ENCODE measurements at regions not wholly inside any gene's neighbourhood (a gene's known extent, or its start where the extent isn't known, plus 50 kb on each side); places are given as distances from the start of the nearest gene placed in this dataset.

GRCh38 chr21:32962268-32962667 is 63.5 kb upstream of the OLIG2 start:
- no peak overlapping the region for H3K56ac ChIP-seq (replicated peaks; ENCODE audit: insufficient read length, low read depth, low read length)
- DNase-seq (ENCODE audit: low read depth in 1 of 2, low spot score in 2 of 2): no peak
- H3K18ac ChIP-seq (ENCODE audit: extremely low read depth, low read length): no peak overlapping the region
- H3K23me2 ChIP-seq (ENCODE audit: low read depth, low read length): no peaks in the 10 kb centered on the region
- no peak overlapping the region for H2BK20ac ChIP-seq (ENCODE audit: low read length)
- H3K4me3 ChIP-seq (ENCODE audit: extremely low read depth in 1 of 4, insufficient read depth in 2 of 4, low read depth in 3 of 4, low read length in 4 of 4): no peak overlapping the region
- no peak overlapping the region for H2AFZ ChIP-seq (ENCODE audit: low read length)
- H4K20me1 ChIP-seq (replicated peaks in 1 of 2; ENCODE audit: control insufficient read depth in 1 of 2, insufficient read depth in 2 of 2, low read length in 2 of 2): no peaks in the 10 kb centered on the region
- WGBS, 2 experiments (ENCODE audit: extremely low coverage in 1 of 2, insufficient coverage in 1 of 2, insufficient read length in 1 of 2, insufficient replicate concordance in 2 of 2, low coverage in 1 of 2, low lambda C conversion rate in 2 of 2, missing lambda C conversion rate in 1 of 2): 80% methylated on average over 4 of the region's 4 CpGs; no CpG with 5 or more reads in 1 of the 2 experiments
- FAIRE-seq: no peak
- ChIA-PET POLR2A (ENCODE audit: partially characterized antibody) (no interaction called here), CTCF (ENCODE audit: partially characterized antibody) (interaction anchor here (1.9 kb wide), 1 partner anchor 22 kb away, joined by 14 read pairs; no protein-coding TSS in a partner anchor)
- peaks cover 0 to 14% (median 1%) of the 10 kb centered on the region in 4 experiments; a peak in 3 of 7 replicates for H3K4me1 ChIP-seq (replicated peaks in 1 of 4; ENCODE audit: control insufficient read depth in 3 of 4, insufficient read depth in 4 of 4, low read length in 3 of 4)
- no peaks in the 10 kb centered on the region for H3K36me3 ChIP-seq (ENCODE audit: control insufficient read depth in 2 of 4, insufficient read depth in 4 of 4, low read length in 3 of 4)
- H4K5ac ChIP-seq (ENCODE audit: insufficient read length, low read depth, low read length): no peak overlapping the region
- no peaks in the 10 kb centered on the region for H3K79me1 ChIP-seq (ENCODE audit: low read depth, low read length)
- H2BK12ac ChIP-seq (ENCODE audit: low read depth, low read length): no peak overlapping the region
- no peak overlapping the region for H2BK15ac ChIP-seq (ENCODE audit: low read length)
- no peaks in the 10 kb centered on the region for H3K9me3 ChIP-seq (ENCODE audit: insufficient read depth in 2 of 2, low read depth in 1 of 2, low read length in 1 of 2)
- H3K14ac ChIP-seq (ENCODE audit: insufficient read length): no peak overlapping the region
- no peak overlapping the region for H2BK5ac ChIP-seq (ENCODE audit: low read depth, low read length)
- H2BK120ac ChIP-seq (replicated peaks; ENCODE audit: low read depth, low read length): no peak overlapping the region
- H3K4me2 ChIP-seq (ENCODE audit: insufficient read depth in 1 of 2, low read depth in 2 of 2, low read length in 2 of 2): no peak overlapping the region; a peak in 1 of 4 replicates
- no peaks in the 10 kb centered on the region; a peak in 1 of 7 replicates for H3K27me3 ChIP-seq (replicated peaks in 1 of 4; ENCODE audit: control insufficient read depth in 3 of 4, extremely low read depth in 1 of 4, insufficient read depth in 3 of 4, low read length in 3 of 4)
- no peak overlapping the region for H3K4ac ChIP-seq (replicated peaks; ENCODE audit: insufficient read length, low read depth, low read length)
- TF ChIP-seq FOSL1 (IDR thresholded peaks at IDR 0.05; ENCODE audit: insufficient read depth, low read depth, low read length) (no peak), CBX8 (IDR thresholded peaks at IDR 0.05; ENCODE audit: borderline replicate concordance, low read depth, low read length) (no peak), SIRT6 (IDR thresholded peaks at IDR 0.05; ENCODE audit: low read length) (no peak)
- no peaks in the 10 kb centered on the region for H3K79me2 ChIP-seq (ENCODE audit: control insufficient read depth in 1 of 2, insufficient read depth in 2 of 2, low read length in 2 of 2)
- H4K8ac ChIP-seq (ENCODE audit: extremely low read depth, insufficient read depth, low read length): no peak overlapping the region
- no peak overlapping the region for H4K91ac ChIP-seq (replicated peaks; ENCODE audit: insufficient read length, low read length)
- H3K9ac ChIP-seq (replicated peaks in 1 of 4; ENCODE audit: extremely low read depth in 1 of 4, low read depth in 3 of 4, low read length in 3 of 4): no peak overlapping the region
- no peak overlapping the region for H3K27ac ChIP-seq (ENCODE audit: low read depth, low read length)
- H2AK5ac ChIP-seq (ENCODE audit: low read depth, low read length): no peak overlapping the region
- H3K23ac ChIP-seq (ENCODE audit: insufficient read length): no peak overlapping the region
